HS-5 (cell line): ENCODE measurements at regions not wholly inside any gene's neighbourhood (a gene's known extent, or its start where the extent isn't known, plus 50 kb on each side); places are given as distances from the start of the nearest gene placed in this dataset.
"Not testable (repeated sequence)": the region's sequence is repeated elsewhere in the genome, so short reads cannot be mapped to it uniquely, and the experiment has no call there.

Experiments
- DNase-seq: peaks from one replicate; pipeline ENCODE4 v3.0.0-alpha.2; 2012; ENCODE audit warnings: low read depth

- DNase-seq: no peak
These were observed 112.3 kb downstream of the MIAT start for GRCh38 chr22:26769663-26770062.

- DNase-seq: no peak
These were observed 113.2 kb downstream of the MIAT start for GRCh38 chr22:26770624-26771023.

- not testable (repeated sequence) for DNase-seq
These were observed 115.7 kb downstream of the MIAT start for GRCh38 chr22:26773054-26773453.

- DNase-seq: no peak
These were observed 118.0 kb downstream of the MIAT start for GRCh38 chr22:26775394-26775793.

GRCh38 chr22:26777156-26777801, 119.9 kb downstream of the MIAT start:
- DNase-seq: no peak

GRCh38 chr22:26778372-26778771, 121.0 kb downstream of the MIAT start:
- no peak for DNase-seq

- no peak for DNase-seq
These were observed 121.7 kb downstream of the MIAT start for GRCh38 chr22:26779108-26779507.

GRCh38 chr22:26779929-26780328, 122.5 kb downstream of the MIAT start:
- DNase-seq: no peak

GRCh38 chr22:26780521-26780920, 123.1 kb downstream of the MIAT start:
- DNase-seq: no peak

- DNase-seq: no peak
These were observed 123.7 kb downstream of the MIAT start for GRCh38 chr22:26781062-26781461.

- no peak for DNase-seq
These were observed 124.2 kb downstream of the MIAT start for GRCh38 chr22:26781596-26781995.

- DNase-seq: no peak
These were observed 126.5 kb downstream of the MIAT start for GRCh38 chr22:26783885-26784284.

GRCh38 chr22:26784772-26785171, 127.4 kb downstream of the MIAT start:
- no peak for DNase-seq

- no peak for DNase-seq
These were observed 128.5 kb downstream of the MIAT start for GRCh38 chr22:26785932-26786331.

GRCh38 chr22:26786398-26786797, 129.0 kb downstream of the MIAT start:
- DNase-seq: no peak

- no peak for DNase-seq
These were observed 132.6 kb downstream of the MIAT start for GRCh38 chr22:26789951-26790350.

- no peak for DNase-seq
These were observed 135.1 kb downstream of the MIAT start for GRCh38 chr22:26792522-26792921.

- DNase-seq: no peak
These were observed 139.4 kb downstream of the MIAT start for GRCh38 chr22:26796785-26797184.

GRCh38 chr22:26797910-26798309, 140.5 kb downstream of the MIAT start:
- DNase-seq: no peak

- no peak for DNase-seq
These were observed 141.2 kb downstream of the MIAT start for GRCh38 chr22:26798462-26799065.

GRCh38 chr22:26800858-26801257, 143.5 kb downstream of the MIAT start:
- no peak for DNase-seq

GRCh38 chr22:26801449-26801848, 144.1 kb downstream of the MIAT start:
- DNase-seq: no peak

- DNase-seq: no peak
These were observed 146.9 kb downstream of the MIAT start for GRCh38 chr22:26804315-26804714.

- no peak for DNase-seq
These were observed 147.6 kb downstream of the MIAT start for GRCh38 chr22:26804911-26805539.
